GM19468 (cell line): ENCODE measurements at regions not wholly inside any gene's neighbourhood (a gene's known extent, or its start where the extent isn't known, plus 50 kb on each side); places are given as distances from the start of the nearest gene placed in this dataset.
"Not testable (repeated sequence)": the region's sequence is repeated elsewhere in the genome, so short reads cannot be mapped to it uniquely, and the experiment has no call there.

ENCODE experiments used
- ATAC-seq: cut with Tn5 transposase; IDR thresholded peaks from one replicate; pipeline ENCODE4 v1.9.1; 2021; ENCODE audit warnings: mild to moderate bottlenecking, moderate library complexity, moderate number of reproducible peaks; ENCODE audit not compliant: unreplicated experiment; ENCODE audit errors: extremely low read depth

GRCh38 chr2:225771701-225772100 lies 372.2 kb downstream of the NYAP2 start:
- no peak for ATAC-seq

GRCh38 chr2:225768741-225769140 lies 369.2 kb downstream of the NYAP2 start:
- ATAC-seq = no peak

GRCh38 chr2:225766431-225766830 lies 366.9 kb downstream of the NYAP2 start:
- no peak for ATAC-seq

- ATAC-seq = no peak
Measured at GRCh38 chr2:225765820-225766219, 366.3 kb downstream of the NYAP2 start.

GRCh38 chr2:225764346-225764745 lies 364.8 kb downstream of the NYAP2 start:
- no peak for ATAC-seq

- no peak for ATAC-seq
Measured at GRCh38 chr2:225763711-225764110, 364.2 kb downstream of the NYAP2 start.

GRCh38 chr2:225761396-225761795 lies 361.9 kb downstream of the NYAP2 start:
- no peak for ATAC-seq

- ATAC-seq = no peak
Measured at GRCh38 chr2:225757248-225757647, 357.7 kb downstream of the NYAP2 start.

GRCh38 chr2:225756198-225756597 lies 356.7 kb downstream of the NYAP2 start:
- ATAC-seq = no peak

GRCh38 chr2:225748609-225749008 lies 349.1 kb downstream of the NYAP2 start:
- no peak for ATAC-seq

- not testable (repeated sequence) for ATAC-seq
Measured at GRCh38 chr2:225743996-225744395, 344.5 kb downstream of the NYAP2 start.

- ATAC-seq = no peak
Measured at GRCh38 chr2:225742487-225742886, 343.0 kb downstream of the NYAP2 start.

- no peak for ATAC-seq
Measured at GRCh38 chr2:225740086-225740485, 340.6 kb downstream of the NYAP2 start.

GRCh38 chr2:225739328-225739727 lies 339.8 kb downstream of the NYAP2 start:
- ATAC-seq = no peak

- no peak for ATAC-seq
Measured at GRCh38 chr2:225738735-225739134, 339.2 kb downstream of the NYAP2 start.

- no peak for ATAC-seq
Measured at GRCh38 chr2:225737556-225737955, 338.0 kb downstream of the NYAP2 start.

- ATAC-seq = no peak
Measured at GRCh38 chr2:225735844-225736243, 336.3 kb downstream of the NYAP2 start.

GRCh38 chr2:225725726-225726125 lies 326.2 kb downstream of the NYAP2 start:
- ATAC-seq = no peak
